Brain pericyte (primary cell): ENCODE measurements at regions not wholly inside any gene's neighbourhood (a gene's known extent, or its start where the extent isn't known, plus 50 kb on each side); places are given as distances from the start of the nearest gene placed in this dataset.
"Not testable (repeated sequence)": the region's sequence is repeated elsewhere in the genome, so short reads cannot be mapped to it uniquely, and the experiment has no call there.

Experiments
- DNase-seq: peaks from one replicate; pipeline ENCODE4 v3.0.0-alpha.2; 2012; ENCODE audit warnings: low read depth, low spot score

- no peak for DNase-seq
Observed at GRCh38 chr11:87466223-87466622, 428.5 kb downstream of the TMEM135 start.

GRCh38 chr11:87465716-87466115, 428.0 kb downstream of the TMEM135 start:
- DNase-seq: no peak

DNA sequence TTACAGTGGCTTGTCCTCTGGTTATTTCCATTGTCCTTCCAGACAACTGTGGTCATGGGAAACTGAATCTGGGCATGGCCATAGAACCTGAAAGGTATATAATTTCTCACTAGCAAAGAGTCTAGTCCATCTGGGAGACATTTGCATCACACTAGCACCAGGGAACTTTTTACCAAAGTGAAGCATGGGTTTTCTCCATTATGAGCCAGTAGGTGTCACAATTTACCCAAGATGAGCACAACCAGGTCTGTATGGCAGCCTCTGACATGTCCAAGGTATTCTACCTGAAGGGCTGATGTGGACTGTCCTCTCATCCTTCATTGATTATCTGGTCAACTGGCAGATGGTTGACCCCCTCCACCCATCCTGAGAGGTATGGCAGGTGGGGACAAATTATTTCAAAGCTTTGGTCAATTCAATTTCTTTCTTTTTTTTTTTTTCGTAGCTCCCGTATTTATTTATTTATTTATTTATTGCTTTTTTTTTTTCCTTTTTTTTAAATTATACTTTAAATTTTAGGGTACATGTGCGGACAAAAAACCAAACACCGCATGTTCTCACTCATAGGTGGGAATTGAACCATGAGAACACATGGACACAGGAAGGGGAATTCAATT, 425.9 kb downstream of the TMEM135 start:
- no peak for DNase-seq

- no peak for DNase-seq
Observed at GRCh38 chr11:87462171-87462570, 424.4 kb downstream of the TMEM135 start.

GRCh38 chr11:87460842-87461637, 423.3 kb downstream of the TMEM135 start:
- no peak for DNase-seq

DNA sequence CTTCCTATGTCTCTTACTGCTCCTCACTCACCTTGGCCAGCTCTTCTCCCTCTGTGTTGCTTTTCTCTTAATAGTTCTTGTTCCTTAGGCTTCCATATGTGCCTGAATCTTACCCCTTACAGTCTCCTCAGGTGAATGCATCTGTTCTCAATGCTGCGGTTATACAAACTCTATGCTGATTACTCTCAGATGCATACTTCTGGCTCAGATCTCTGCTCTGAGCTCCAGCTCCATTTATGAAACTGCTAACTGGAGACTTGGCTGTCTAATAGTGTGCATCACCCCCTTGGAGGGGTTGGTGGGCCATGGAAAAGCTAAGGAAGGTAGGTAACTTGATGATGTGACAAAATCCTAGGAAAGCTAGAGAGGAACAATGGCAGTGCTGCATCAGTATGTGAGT, 422.5 kb downstream of the TMEM135 start:
- no peak for DNase-seq

- no peak for DNase-seq
Observed at GRCh38 chr11:87459351-87459750, 421.6 kb downstream of the TMEM135 start.

- no peak for DNase-seq
Observed at GRCh38 chr11:87456499-87456898, 418.8 kb downstream of the TMEM135 start.

DNA sequence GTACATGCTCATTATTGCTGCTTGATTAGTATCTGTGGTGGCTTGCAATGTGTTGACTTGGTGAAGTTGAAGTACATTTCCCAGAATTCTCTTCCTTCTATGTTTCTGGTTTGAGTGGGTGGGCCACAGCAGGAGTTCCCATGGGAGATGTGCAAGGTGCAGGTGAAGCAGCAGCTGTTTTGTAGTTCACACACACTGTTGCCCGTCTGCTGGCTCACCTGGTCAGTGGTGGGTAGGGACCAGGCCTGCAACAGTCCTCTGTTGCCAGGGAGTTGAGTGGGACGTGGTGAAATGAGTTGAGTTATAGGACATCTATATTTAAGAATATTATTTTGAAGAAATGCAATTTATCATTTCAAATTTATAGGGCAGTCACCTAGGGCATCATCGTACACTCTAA, 417.4 kb downstream of the TMEM135 start:
- no peak for DNase-seq

GRCh38 chr11:87454241-87454640, 416.5 kb downstream of the TMEM135 start:
- DNase-seq: no peak

GRCh38 chr11:87453531-87454089, 415.9 kb downstream of the TMEM135 start:
- DNase-seq: no peak

- not testable (repeated sequence) for DNase-seq
Observed at GRCh38 chr11:87452025-87452424, 414.3 kb downstream of the TMEM135 start.

DNA sequence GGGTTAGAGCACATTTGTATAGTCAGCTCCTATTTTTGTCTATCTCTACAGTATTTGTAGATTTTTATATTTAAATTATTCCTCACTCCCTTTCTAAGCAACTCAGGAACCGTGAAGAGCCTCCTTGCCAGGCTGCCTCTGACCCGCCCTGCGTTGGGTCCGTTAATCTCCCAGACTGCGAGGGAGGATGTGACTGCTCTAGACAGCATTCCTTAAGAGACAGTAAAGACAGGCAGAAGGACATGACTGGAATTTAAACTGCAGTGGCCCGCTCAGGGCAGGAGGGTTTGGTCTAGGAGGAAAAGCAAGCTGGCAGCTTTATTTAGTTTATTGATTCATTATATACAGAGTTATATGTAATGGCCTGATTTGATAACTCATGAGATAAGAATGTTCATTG, 413.7 kb downstream of the TMEM135 start:
- no peak for DNase-seq

GRCh38 chr11:87447606-87448005, 409.9 kb downstream of the TMEM135 start:
- DNase-seq: no peak

DNA sequence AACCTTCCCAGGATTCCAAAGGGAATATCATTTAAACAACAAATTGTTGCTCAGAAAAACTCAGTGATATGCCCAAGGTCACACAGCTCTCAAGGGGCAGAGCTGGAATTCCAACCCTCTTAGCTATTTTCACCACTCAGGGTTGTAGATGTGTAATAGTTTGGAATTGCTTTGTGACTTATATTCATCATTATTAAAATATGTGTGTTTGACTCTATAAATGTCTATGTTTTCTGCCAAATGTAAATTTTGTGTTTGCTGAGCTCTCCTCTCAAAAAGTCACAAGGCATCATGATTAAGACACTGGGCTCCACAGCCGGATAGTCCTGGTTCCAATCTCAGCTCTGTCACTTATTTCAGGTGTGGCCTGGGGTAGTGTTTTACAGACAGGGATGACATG, 407.3 kb downstream of the TMEM135 start:
- no peak for DNase-seq

DNA sequence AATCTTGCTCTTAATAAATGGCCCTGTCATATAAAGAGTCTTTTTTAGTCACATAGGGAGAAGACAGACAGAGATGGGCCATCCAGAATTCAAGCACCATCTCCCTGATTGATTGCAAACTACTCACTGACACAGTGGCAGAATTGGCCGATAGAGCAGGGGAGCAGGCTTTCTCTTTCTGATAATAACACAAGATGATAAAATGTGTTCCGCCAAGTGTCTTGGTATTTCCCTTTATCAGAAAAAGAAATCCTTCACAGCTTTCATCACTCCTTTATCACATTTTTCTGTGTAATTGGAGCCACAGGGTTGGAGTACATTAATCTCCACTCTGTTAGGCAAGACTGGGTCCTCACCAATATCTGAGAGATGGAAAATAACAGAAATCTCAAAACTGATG, 406.0 kb downstream of the TMEM135 start:
- DNase-seq: no peak

DNA sequence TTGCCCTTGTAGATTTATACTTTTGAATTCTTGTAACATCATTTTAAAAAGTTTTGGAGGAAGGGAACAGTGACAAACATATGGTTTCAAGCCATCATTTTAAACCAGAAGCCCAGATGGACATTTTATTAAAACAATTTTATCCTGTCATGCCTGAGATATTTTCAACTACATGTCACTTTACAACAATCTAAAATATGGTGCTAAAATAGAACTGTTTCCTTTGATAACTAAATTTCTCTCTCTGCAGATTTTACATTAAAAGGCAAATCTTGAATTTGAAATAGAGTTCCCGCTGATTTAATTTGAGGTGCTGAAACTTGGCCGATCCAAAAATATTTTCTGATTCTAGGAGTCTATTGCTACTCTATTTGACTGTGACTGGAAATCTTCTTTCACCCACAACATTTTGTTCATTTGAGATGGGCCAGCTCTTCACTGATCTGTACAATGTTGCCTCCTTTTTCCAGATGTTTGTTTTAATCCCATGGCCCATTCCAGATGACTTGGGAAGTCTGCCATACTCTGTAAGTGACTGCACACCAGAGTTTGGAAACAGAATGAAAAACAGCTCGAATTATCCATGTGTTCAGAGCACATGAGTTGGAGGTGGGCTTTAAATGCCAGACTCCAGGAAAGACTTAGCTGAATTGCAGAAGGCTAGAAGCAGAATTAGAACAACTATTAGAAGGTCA, 402.5 kb downstream of the TMEM135 start:
- DNase-seq: no peak

- DNase-seq: no peak
Observed at GRCh38 chr11:87438416-87438815, 400.7 kb downstream of the TMEM135 start.

DNA sequence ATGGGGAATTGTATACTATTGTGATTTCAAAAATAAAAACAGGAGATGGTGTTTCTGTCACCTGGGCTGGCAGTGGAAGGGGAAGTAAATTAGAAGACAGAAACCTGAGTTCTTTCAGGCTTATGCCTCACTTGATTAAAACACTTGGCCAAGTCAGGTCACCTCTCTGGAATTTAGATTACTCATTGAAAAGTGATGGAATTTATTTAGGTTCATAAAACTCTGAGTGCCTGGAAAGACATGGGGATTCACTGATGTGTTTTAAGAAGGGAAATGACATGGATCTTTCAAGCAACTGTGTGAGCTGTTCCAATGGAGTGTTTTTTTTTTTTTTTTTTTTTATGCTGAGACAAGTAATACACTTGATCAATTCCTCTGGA, 400.1 kb downstream of the TMEM135 start:
- DNase-seq: no peak

GRCh38 chr11:87437133-87437843, 399.6 kb downstream of the TMEM135 start:
- DNase-seq: no peak

DNA sequence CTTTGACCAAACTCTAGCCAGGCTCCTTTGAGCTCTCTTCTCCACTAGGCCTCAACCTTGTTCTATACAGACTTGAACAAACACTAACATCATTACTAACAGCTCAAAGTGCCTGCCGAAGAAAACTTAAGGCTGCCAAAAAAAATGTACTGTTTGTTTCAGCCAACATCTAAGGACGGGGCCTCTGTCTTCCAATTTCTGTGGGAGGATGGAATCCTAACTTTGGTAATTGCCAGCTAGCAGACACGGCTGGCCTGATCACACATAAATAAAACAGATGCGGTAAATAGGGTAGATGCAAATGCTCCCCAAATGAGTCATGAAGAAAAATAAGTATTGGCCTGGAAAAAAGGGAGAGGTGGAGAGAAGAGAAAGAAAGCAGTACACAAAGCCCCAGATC, 394.3 kb downstream of the TMEM135 start:
- no peak for DNase-seq

GRCh38 chr11:87431392-87431791, 393.7 kb downstream of the TMEM135 start:
- no peak for DNase-seq
